Thymus (tissue), 11 donors: ENCODE measurements at regions not wholly inside any gene's neighbourhood (a gene's known extent, or its start where the extent isn't known, plus 50 kb on each side); places are given as distances from the start of the nearest gene placed in this dataset.

ENCODE experiments used
- DNase-seq, 9 donors: peaks; one replicate each; pipeline ENCODE4 v3.0.0-alpha.2; 2013; ENCODE audit warnings: low spot score in 9 of 9, low read depth in 6 of 9, missing footprints in 1 of 9
- H3K27ac ChIP-seq, 2 donors: one replicate each; pipeline ENCODE4 v1.5.1; 2013; ENCODE audit warnings: control low read depth in 1 of 2, low read depth in 1 of 2, low read length in 1 of 2, mild to moderate bottlenecking in 1 of 2, moderate library complexity in 1 of 2
- H3K27me3 ChIP-seq, 2 donors: one replicate each; pipeline ENCODE4 v1.5.1; 2013; ENCODE audit warnings: low read length in 1 of 2; ENCODE audit not compliant: control insufficient read depth in 2 of 2, insufficient read depth in 1 of 2
- H3K36me3 ChIP-seq, 2 donors: one replicate each; pipeline ENCODE4 v1.5.1; 2013; ENCODE audit warnings: low read length in 1 of 2, mild to moderate bottlenecking in 1 of 2, moderate library complexity in 1 of 2; ENCODE audit not compliant: control insufficient read depth in 2 of 2, insufficient read depth in 2 of 2
- H3K4me1 ChIP-seq, 2 donors: one replicate each; pipeline ENCODE4 v1.5.1; 2013; ENCODE audit warnings: low read length in 2 of 2; ENCODE audit not compliant: control insufficient read depth in 2 of 2, insufficient read depth in 2 of 2
- H3K4me3 ChIP-seq, 2 donors: one replicate each; pipeline ENCODE4 v1.5.1; 2013; ENCODE audit warnings: low read length in 2 of 2, control low read depth in 1 of 2, mild to moderate bottlenecking in 1 of 2
- H3K9me3 ChIP-seq, 2 donors: one replicate each; pipeline ENCODE4 v1.5.1; 2013; ENCODE audit warnings: low read length in 1 of 2, mild to moderate bottlenecking in 1 of 2; ENCODE audit not compliant: control insufficient read depth in 2 of 2, insufficient read depth in 1 of 2
- WGBS: extraction: QIAGEN DNeasy Blood & Tissue Kit; methylation state at CpG from one replicate; pipeline ENCODE4 v1.1.7; 2013; 5-methylcytosine and 5-hydroxymethylcytosine counted together
- donor health status: healthy.

DNA sequence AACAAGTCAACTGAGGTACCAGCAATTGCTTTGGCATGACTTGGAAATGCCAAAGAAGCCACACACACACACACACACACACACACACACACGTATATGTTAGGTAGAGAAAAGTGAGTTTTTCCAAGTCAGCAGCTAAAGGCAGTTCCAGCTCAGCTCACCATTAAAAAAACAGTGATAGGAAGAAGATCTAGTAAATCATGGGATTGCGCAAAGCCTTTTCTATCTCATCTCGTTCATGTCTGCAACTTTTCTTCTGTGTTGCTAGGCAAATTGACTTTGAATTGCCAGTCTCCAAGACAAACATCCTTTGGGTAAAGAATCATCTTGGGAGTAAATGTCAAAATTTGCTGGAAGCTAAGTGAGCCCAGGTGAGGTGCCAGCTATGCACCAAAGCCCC, 500.1 kb downstream of the ENC1 start:
- DNase-seq = no peak
- 92% methylated on average over 3 of the region's 3 CpGs for WGBS
- no peaks in the 10 kb centered on the region for H3K4me1 ChIP-seq

DNA sequence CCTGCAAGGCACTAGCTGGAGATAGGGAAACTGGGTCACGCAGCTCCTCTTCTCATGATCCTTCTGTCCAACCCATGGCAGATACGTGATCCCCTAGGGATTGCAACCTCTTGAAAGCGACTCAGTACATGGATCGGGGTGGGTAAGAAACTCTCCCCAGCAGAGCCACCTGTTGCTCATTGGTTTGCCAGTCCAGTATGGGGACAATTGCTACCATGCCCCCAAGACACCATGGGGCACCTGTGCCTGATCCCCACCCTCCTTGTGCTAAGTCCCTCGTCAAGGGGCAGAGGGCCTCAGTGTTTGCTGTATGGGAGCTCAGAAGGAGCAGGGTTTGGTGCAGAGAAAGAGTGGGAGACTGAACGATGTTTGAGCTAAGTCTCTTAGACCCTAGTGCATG, 500.9 kb downstream of the ENC1 start:
- no peaks in the 10 kb centered on the region for H3K9me3 ChIP-seq
- H3K4me1 ChIP-seq = no peaks in the 10 kb centered on the region
- H3K4me3 ChIP-seq = no peak overlapping the region
- WGBS = 96% methylated on average over 6 of the region's 6 CpGs
- H3K36me3 ChIP-seq = no peaks in the 10 kb centered on the region
- no peak overlapping the region for H3K27ac ChIP-seq
- no peaks in the 10 kb centered on the region for H3K27me3 ChIP-seq
- DNase-seq = no peak

More for the DNA sequence above, 500.1 kb downstream of the ENC1 start:
- H3K36me3 ChIP-seq = no peaks in the 10 kb centered on the region
- H3K27ac ChIP-seq = no peak overlapping the region
- no peaks in the 10 kb centered on the region for H3K9me3 ChIP-seq
- no peak overlapping the region for H3K4me3 ChIP-seq
- no peaks in the 10 kb centered on the region for H3K27me3 ChIP-seq

DNA sequence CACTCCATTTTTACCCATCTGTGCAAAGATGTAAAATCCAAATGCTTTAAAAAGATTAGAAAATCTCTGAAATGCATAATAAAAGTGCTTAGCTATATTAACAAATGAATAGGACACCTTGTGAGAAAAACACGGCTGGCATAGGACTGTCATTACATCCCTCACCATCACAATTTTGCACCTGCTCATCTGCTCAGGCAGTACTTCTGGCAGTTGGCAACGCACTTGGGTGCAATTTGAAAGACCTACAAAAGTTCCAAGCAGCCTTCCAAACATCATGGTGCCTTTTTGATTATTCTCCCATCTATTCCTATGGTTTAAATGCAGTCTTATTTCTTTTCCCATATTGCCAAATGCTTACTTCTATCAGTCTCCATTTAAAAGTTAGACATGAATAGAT, 501.8 kb downstream of the ENC1 start:
- no peak for DNase-seq
- WGBS = 92% methylated on average over 2 of the region's 2 CpGs
- H3K4me3 ChIP-seq = no peak overlapping the region
- H3K27ac ChIP-seq = no peak overlapping the region
- no peaks in the 10 kb centered on the region for H3K9me3 ChIP-seq
- no peaks in the 10 kb centered on the region for H3K4me1 ChIP-seq
- no peaks in the 10 kb centered on the region for H3K27me3 ChIP-seq
- H3K36me3 ChIP-seq = no peaks in the 10 kb centered on the region

DNA sequence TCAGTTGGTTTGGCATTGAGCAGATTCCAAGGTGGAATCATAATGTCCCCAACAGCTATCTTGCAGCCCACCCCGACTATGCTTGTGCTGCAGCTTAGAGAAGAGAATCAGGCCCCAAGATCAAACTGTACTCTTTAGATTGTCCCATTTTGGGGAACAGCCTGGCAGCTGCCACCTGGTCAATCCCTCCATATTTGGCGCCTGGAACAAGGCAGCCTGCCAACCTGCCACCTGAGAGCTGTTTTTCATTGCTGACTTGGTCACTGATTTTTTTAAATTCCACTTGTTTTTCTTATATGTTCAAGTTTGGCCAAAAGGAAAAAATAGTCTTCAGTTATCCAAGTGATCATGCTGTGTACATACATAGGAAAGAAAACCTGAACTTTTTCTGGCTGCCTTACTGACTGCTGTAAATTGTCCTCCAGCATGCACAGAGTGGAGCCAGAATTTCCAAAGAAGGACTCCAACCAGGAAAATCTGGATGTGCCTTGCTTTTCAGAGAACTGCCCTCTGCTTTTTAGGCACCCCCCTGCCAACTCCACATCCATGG, 504.2 kb downstream of the ENC1 start:
- no peaks in the 10 kb centered on the region for H3K36me3 ChIP-seq
- no peaks in the 10 kb centered on the region for H3K27me3 ChIP-seq
- H3K4me1 ChIP-seq = no peaks in the 10 kb centered on the region
- no peak overlapping the region for H3K4me3 ChIP-seq
- no peaks in the 10 kb centered on the region for H3K9me3 ChIP-seq
- no peak for DNase-seq
- WGBS = 92% methylated on average over 2 of the region's 2 CpGs
- no peak overlapping the region for H3K27ac ChIP-seq

DNA sequence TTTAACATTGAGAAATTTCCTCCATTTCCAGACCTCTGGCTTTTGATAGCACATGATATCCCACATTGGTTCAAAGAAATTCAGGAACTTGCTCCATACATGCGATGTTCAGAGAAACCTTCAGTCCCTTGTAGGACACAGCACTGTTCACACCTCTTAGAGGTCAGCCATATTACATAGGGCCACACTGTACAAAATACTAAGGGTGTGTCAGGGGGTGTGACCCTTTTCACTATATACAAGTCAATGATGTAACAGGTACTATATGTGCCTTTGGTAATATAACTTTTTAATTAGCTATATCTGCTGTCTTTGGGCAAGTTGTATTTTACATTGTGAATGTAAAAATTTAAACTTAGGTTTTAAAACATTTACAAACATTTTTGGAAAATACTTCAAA, 505.5 kb downstream of the ENC1 start:
- H3K27ac ChIP-seq = no peak overlapping the region
- 99% methylated on average over 1 of the region's 1 CpG for WGBS
- H3K36me3 ChIP-seq = no peaks in the 10 kb centered on the region

DNA sequence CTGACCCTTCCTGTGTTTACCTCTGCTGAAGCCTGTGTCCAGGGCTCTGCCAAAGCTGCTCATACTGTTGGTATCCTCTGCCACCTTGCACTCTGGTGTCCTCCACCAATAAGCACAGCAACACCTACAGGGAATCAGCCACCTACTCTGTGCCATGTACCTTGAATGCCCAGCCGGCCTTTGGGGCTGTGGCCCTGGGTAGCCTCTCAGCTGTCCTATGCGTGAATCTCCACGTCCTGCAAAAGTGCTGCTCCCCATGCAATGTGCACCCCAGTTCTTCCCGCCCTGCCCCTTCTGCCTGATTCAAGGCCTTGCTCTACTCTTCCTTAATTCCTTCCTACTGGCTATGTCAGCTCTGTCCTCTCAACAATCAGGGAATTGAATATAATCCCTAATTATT, 506.5 kb downstream of the ARHGEF28 start:
- Histone ChIP-seq H3K4me3 (no peak overlapping the region), H3K9me3 (no peaks in the 10 kb centered on the region), H3K27me3 (no peaks in the 10 kb centered on the region), H3K27ac (no peak overlapping the region), H3K4me1 (no peaks in the 10 kb centered on the region), H3K36me3 (no peaks in the 10 kb centered on the region)
- DNase-seq = no peak
- WGBS = 98% methylated on average over 4 of the region's 4 CpGs

More for the DNA sequence above, 505.5 kb downstream of the ENC1 start:
- no peak for DNase-seq
- Histone ChIP-seq H3K4me1 (no peaks in the 10 kb centered on the region), H3K27me3 (no peaks in the 10 kb centered on the region), H3K4me3 (no peak overlapping the region), H3K9me3 (no peaks in the 10 kb centered on the region)

DNA sequence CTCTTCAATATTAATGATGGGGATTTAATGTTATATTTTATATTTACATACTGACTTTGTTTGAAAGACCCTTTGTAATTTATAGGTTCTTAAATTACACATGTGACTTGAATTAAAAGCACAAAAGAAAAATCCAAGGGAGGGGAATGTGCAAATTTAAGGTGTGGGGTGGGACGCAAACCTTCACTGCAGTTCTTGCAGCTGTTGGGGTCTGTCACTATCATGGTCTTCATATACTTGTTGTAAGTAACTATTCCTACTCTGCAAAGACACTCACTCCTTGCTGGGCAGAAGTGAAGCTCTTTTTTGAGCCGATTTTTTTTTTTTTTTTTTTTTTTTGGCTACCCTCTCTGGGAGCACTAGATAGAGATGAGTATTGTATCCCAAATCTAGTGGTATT, 505.3 kb downstream of the ARHGEF28 start:
- 89% methylated on average over 2 of the region's 2 CpGs for WGBS
- H3K27ac ChIP-seq = no peak overlapping the region
- no peak overlapping the region for H3K4me3 ChIP-seq
- no peaks in the 10 kb centered on the region for H3K27me3 ChIP-seq
- H3K4me1 ChIP-seq = no peaks in the 10 kb centered on the region
- no peak for DNase-seq
- H3K9me3 ChIP-seq = no peaks in the 10 kb centered on the region
- H3K36me3 ChIP-seq = no peaks in the 10 kb centered on the region

DNA sequence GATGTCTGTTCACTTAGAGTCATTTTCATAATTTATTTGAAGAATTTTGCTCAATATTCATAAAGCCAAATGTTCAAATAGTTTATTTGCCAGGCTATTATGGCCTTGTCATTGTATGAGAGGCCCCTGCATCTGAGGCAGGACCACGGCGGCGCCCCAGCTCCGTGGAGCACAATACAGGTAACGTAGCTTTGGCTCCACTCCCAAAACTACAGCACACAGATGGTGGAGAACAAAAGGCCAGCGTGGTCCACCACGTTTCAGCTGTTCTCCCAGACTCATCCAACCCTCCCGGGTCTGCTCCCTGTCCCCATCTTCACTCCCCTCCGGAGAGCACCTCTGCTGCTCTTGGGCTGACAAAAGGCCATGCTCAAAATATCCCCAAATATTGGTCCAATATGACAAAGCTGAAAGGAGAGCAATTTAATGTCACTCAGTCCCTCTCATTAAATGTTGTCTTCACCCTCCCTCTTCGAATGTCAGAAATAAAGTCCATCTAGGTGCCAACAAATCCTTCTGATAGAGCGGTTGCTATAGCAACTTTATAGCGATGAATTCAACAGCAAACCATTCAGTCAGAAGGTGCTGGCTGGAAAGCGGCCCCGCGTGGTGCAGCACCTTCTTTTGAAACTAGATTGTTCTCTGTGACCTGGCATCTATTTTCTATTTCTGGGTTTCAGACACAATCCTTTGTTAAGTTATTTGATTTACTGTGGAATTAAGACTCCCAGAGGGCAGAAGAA, 504.3 kb downstream of the ARHGEF28 start:
- 96% methylated on average over 15 of the region's 15 CpGs for WGBS
- no peak for DNase-seq
- Histone ChIP-seq H3K27me3 (no peaks in the 10 kb centered on the region), H3K4me1 (no peaks in the 10 kb centered on the region), H3K9me3 (no peaks in the 10 kb centered on the region), H3K27ac (no peak overlapping the region), H3K36me3 (no peaks in the 10 kb centered on the region), H3K4me3 (no peak overlapping the region)

DNA sequence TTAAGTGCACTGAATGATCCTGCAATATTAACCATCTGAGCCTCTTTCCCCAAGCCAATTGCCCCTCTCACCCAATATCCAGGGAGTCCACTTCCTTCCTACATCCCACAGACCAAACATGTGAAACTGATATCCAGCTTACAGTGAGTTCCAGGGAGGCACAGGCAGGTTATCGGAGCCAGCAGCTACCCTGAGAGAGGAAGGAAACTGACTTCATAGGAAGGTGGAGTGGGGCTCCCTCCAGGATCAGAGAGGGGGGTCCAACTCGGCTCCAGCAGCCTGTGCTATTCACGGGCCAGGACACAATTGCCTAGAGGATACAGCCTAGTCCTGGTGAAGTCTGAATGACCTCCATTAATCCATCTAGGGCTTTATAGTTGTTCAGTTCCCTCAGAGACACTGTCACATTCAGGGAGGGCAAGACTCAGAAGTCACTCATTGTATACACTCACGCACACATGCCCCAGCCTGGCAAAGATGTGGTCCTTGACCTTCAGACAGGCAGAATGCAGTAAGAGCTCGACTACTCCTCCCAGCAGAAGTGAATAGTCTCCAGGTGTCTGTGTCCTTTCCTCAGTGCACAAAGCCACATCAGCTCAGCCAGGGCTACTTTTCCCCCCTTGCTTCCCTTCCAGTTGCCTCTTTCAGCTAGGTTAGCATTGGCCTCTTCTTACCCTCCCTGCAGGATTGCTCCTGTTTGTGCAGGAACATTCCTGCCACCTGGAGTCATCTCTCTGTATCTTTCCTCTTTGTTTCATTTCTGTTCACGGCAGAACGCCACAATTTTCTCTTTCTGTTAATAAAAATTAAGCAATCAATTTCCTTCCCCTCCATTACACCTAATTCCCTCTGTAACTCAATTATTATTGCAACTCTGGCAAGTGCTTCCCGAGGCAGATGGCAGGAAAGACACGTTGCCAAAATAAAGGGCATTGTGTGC, 501.7 kb downstream of the ARHGEF28 start:
- Histone ChIP-seq H3K4me3 (no peak overlapping the region), H3K4me1 (no peaks in the 10 kb centered on the region), H3K36me3 (no peaks in the 10 kb centered on the region), H3K9me3 (no peaks in the 10 kb centered on the region), H3K27me3 (no peaks in the 10 kb centered on the region), H3K27ac (no peak overlapping the region)
- no peak for DNase-seq
- WGBS = 53% methylated on average over 9 of the region's 9 CpGs
